ENCODE measurements at regions not wholly inside any gene's neighbourhood (a gene's known extent, or its start where the extent isn't known, plus 50 kb on each side); places are given as distances from the start of the nearest gene placed in this dataset.

DNA sequence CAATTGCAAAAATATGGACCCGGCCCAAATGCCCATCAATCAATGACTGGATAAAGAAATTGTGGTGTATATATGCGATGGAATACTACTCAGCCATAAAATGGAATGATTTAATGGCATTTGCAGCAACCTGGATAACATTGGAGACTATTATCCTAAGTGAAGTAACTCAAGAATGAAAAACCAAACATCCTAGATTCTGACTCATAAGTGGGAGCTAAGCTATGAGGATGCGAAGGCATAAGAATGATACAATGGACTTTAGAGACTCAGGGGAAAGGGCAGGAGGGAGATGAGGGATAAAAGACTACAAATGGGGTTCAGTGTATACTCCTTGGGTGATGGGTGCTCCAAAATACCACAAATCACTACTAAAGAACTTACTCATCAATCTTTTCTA, 247.6 kb upstream of the FBXL7 start:
- no peak overlapping the region for H3K4me3 ChIP-seq (ENCODE audit: low read depth, low read length)
- TF ChIP-seq, protein P1, sequence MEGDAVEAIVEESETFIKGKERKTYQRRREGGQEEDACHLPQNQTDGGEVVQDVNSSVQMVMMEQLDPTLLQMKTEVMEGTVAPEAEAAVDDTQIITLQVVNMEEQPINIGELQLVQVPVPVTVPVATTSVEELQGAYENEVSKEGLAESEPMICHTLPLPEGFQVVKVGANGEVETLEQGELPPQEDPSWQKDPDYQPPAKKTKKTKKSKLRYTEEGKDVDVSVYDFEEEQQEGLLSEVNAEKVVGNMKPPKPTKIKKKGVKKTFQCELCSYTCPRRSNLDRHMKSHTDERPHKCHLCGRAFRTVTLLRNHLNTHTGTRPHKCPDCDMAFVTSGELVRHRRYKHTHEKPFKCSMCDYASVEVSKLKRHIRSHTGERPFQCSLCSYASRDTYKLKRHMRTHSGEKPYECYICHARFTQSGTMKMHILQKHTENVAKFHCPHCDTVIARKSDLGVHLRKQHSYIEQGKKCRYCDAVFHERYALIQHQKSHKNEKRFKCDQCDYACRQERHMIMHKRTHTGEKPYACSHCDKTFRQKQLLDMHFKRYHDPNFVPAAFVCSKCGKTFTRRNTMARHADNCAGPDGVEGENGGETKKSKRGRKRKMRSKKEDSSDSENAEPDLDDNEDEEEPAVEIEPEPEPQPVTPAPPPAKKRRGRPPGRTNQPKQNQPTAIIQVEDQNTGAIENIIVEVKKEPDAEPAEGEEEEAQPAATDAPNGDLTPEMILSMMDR (IDR thresholded peaks at IDR 0.05; ENCODE audit: control insufficient read depth, extremely low read depth, insufficient read depth): no peak
- DNase-seq (ENCODE audit: low read depth): no peak

GRCh38 chr5:15249152-15249551, 250.8 kb upstream of the FBXL7 start:
- TF ChIP-seq, protein P1 (IDR thresholded peaks at IDR 0.05; ENCODE audit: control insufficient read depth, extremely low read depth, insufficient read depth): no peak
- H3K4me3 ChIP-seq (ENCODE audit: low read depth, low read length): no peak overlapping the region
- DNase-seq (ENCODE audit: low read depth): no peak

DNA sequence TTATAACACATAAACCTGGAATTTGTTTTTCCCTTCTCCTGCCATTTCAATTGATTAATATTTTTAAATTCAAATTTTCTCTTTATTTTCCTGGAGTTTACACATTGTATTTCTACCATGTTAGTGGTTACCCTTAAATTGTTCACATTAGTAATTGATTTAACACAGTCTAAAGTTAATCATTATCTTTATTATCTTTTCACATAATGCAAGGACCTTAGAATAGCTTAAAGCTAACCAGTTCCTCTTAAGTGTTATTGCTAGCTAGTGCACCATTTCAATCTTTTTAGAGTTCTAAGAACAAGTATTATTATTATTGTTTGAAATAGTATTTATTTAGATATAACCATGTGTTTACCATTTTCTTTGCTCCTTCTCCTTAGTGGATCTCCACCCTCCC, 251.2 kb upstream of the FBXL7 start:
- TF ChIP-seq, protein P1 (IDR thresholded peaks at IDR 0.05; ENCODE audit: control insufficient read depth, extremely low read depth, insufficient read depth): no peak
- no peak for DNase-seq (ENCODE audit: low read depth)
- H3K4me3 ChIP-seq (ENCODE audit: low read depth, low read length): no peak overlapping the region

DNA sequence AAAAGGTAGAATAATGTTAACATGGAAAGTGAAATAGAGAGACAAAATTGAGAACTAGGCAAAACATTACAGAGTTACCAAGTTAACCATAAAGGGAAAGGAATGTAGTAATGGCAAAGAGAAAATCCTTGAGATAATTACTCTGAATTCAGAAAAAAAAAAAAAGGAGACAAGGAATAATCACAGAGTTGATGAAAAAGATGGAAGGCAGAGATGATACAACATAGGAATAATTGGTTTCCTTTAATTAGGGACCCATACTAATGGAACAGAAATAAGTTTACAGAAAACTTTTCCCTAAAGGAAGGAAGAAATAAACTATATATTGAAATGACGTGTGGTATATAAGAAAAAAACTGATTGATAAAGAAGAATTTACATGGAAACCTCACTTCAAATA, 254.1 kb upstream of the FBXL7 start:
- H3K4me3 ChIP-seq (ENCODE audit: low read depth, low read length): no peak overlapping the region
- no peak for DNase-seq (ENCODE audit: low read depth)
- TF ChIP-seq, protein P1 (IDR thresholded peaks at IDR 0.05; ENCODE audit: control insufficient read depth, extremely low read depth, insufficient read depth): no peak

GRCh38 chr5:15243301-15244020, 256.5 kb upstream of the FBXL7 start:
- H3K4me3 ChIP-seq (ENCODE audit: low read depth, low read length): no peak overlapping the region
- TF ChIP-seq, protein P1 (IDR thresholded peaks at IDR 0.05; ENCODE audit: control insufficient read depth, extremely low read depth, insufficient read depth): no peak
- no peak for DNase-seq (ENCODE audit: low read depth)

DNA sequence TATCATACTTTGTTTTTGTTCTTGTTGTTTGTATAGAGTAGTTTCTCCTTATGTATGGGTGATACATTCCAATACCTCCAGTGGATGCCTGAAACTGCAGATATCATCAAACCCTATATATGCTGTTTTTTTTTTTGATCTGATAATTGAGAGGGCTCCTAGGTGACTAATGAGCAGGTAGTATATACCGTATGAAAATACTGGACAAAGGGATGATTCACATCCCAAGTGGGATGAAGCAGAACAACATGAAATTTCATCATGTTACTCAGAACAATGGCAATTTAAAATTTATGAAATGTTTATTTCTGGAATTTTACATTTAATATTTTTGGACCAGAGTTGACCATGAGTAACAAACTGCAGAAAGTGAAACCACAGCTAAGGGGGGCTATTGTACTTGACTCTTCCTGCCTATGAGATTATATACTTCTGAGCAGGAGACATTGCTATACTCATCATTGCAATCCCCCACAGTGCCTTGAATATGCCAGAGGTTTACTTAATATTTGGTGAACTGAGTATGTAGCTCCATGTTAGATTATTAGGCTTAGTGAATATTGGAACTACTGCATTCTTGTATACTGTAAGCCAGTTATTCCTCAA, 258.7 kb upstream of the FBXL7 start:
- no peak overlapping the region for H3K4me3 ChIP-seq (ENCODE audit: low read depth, low read length)
- TF ChIP-seq, protein P1 (IDR thresholded peaks at IDR 0.05; ENCODE audit: control insufficient read depth, extremely low read depth, insufficient read depth): no peak
- no peak for DNase-seq (ENCODE audit: low read depth)

GRCh38 chr5:15238006-15238405, 262.0 kb upstream of the FBXL7 start:
- no peak overlapping the region for H3K4me3 ChIP-seq (ENCODE audit: low read depth, low read length)
- DNase-seq (ENCODE audit: low read depth): no peak
- TF ChIP-seq, protein P1 (IDR thresholded peaks at IDR 0.05; ENCODE audit: control insufficient read depth, extremely low read depth, insufficient read depth): no peak
